GM20431 (cell line): ENCODE measurements at regions not wholly inside any gene's neighbourhood (a gene's known extent, or its start where the extent isn't known, plus 50 kb on each side); places are given as distances from the start of the nearest gene placed in this dataset.

Source experiments
- in situ Hi-C: fragments of 300-500 bp; cut with MseI, MboI; formaldehyde crosslinking; loops from one replicate; pipeline ENCODE4 v1.15.0; 2020; ENCODE audit warnings: low sequenced_read_pairs; ENCODE audit not compliant: unreplicated experiment

- in situ Hi-C loops: no loop called here
Measured at GRCh38 chr3:72150634-72151412, 365.9 kb upstream of the PROK2 start.

GRCh38 chr3:72149645-72150300 lies 364.8 kb upstream of the PROK2 start:
- in situ Hi-C loops: no loop called here

- in situ Hi-C loops: no loop called here
Measured at GRCh38 chr3:72147600-72147999, 362.7 kb upstream of the PROK2 start.

GRCh38 chr3:72145506-72146380 lies 360.8 kb upstream of the PROK2 start:
- in situ Hi-C loops: no loop called here

- in situ Hi-C loops: no loop called here
Measured at GRCh38 chr3:72144773-72145505, 360.0 kb upstream of the PROK2 start.

GRCh38 chr3:72143966-72144717 lies 359.2 kb upstream of the PROK2 start:
- in situ Hi-C loops: no loop called here

- in situ Hi-C loops: no loop called here
Measured at GRCh38 chr3:72143322-72143721, 358.4 kb upstream of the PROK2 start.

DNA sequence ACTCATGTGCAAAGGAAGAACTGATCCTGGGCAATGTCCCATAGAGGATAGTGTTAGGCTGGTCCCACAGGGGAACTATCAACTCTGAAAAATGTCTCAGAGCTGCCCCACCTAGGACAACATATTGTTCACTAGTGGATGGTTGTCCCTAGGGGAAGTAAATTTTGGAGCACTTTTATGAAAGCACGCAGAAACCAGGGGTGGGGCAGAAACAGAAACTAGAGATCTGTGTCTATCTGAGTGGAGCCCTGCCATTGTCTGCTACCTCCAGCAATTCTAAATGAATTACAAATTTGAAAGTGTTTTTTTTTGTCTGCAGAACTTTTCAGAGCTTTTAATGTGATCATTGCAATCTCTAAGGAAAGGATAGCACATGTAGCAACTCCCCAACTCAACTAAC lies 357.1 kb upstream of the PROK2 start:
- in situ Hi-C loops: no loop called here

DNA sequence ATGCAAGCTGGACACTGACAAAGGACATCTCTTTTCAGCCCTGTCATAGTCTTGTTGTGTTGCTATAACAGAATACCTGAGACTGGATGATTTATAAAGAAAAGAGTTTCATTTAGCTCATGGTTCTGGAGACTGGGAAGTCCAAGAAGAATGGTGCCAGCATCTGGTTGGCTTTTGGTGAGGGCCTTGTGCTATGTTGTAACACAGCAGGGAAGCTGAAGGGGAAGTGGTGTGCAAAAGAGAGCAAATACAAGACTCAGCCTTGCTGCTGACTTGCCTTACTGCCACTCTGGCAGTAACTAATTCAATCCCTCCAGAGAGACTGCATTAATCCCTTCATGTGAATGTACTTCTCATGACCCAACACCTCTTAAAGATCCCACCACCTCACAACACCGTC lies 356.3 kb upstream of the PROK2 start:
- in situ Hi-C loops: no loop called here

DNA sequence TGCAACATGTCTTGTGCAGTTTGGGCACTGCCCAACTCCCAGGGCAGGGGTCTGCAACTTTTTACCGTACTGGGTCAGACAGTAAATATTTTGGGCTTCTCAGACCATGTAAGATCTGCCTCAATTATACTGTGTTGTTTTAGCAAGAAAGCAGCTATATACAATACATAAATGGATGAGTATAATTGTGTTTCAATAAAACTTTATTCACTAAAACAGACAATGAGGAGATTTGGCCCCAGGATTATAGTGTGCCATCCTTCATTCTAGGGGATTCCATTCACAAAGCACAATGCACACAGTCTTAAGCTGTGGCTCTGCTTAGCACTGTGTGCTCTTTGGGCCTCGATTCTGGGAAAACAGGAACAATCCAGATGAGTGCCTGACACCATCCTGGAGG lies 354.4 kb upstream of the PROK2 start:
- in situ Hi-C loops: no loop called here

DNA sequence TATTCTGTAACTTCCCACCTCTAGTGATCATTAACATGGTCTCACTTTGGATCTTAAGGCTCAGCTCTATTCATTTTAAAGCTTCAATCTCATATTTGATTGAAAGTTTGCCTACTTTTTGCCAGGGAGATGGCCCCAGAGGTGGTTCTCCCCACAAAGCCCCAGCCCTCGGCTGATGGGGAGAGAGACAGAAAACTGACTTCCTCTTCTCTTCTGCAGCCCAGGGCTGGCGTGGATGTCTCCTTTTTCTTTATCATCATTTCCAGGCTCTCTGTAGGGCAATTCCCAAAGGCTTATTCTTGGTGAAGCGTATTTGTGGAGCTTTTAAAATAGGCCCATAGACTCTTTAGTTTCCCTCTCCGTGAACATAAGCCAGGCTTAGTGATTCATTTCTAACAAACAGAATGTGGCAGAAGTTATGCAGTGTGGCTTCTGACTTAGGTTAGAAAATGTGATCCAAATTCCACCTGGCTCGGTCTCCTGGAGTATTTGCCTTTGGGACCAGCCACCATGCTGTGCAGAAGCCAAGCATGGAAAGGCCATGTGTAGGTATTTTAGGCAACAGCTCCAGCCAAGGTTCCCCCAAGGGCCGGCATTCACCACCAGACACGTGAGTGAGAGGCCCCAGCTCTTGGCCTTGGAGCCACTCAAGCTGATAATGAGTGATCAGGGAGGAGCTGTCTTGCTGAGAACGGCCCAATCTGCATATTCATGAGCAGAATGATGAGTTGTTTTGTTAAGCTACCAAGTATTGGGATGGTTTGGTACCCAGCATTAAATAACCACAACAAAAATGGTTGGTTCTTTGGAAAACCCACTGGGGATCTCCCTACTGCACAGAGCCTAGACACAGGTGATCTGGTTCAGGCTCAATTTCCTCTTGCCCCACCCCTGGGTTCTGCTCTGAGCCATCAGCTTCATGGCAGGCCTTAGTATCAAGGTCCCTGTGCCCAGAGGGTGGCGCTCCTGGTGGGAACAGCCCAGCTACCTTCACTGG lies 353.2 kb upstream of the PROK2 start:
- in situ Hi-C loops: no loop called here

DNA sequence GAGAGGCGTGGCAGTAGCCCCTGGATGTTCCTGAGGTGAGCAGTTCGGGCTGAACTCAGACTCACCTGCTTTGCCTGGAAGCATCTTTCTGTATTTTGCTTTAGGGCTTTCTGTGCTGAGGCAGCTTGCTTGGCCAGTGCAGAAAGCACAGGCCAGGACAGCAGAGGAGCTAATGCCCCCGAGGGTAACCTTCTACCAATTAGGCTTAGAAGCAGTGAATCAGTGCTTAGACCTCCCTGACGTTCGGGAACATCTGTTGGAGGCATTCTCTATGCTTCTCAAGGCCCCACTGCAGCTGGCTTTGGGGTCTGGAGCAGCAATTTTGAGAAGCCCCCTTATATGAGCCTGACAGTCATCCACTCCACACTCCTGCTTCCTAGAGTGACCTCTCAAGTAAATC lies 350.7 kb upstream of the PROK2 start:
- in situ Hi-C loops: no loop called here

- in situ Hi-C loops: no loop called here
Measured at GRCh38 chr3:72134989-72135451, 350.1 kb upstream of the PROK2 start.

- in situ Hi-C loops: no loop called here
Measured at GRCh38 chr3:72133329-72134011, 348.5 kb upstream of the PROK2 start.

GRCh38 chr3:72131899-72132298 lies 347.0 kb upstream of the PROK2 start:
- in situ Hi-C loops: no loop called here

- in situ Hi-C loops: no loop called here
Measured at GRCh38 chr3:72130565-72130964, 345.6 kb upstream of the PROK2 start.

- in situ Hi-C loops: no loop called here
Measured at GRCh38 chr3:72129501-72130094, 344.6 kb upstream of the PROK2 start.
